ENCODE measurements at regions not wholly inside any gene's neighbourhood (a gene's known extent, or its start where the extent isn't known, plus 50 kb on each side); places are given as distances from the start of the nearest gene placed in this dataset.

GRCh38 chr20:39142407-39143096 is 180.4 kb downstream of the DHX35 start:
- Histone ChIP-seq H3K36me3 (ENCODE audit: control insufficient read depth, insufficient read depth, low read length) (no peaks in the 10 kb centered on the region), H3K4me3 (ENCODE audit: low read length) (no peak overlapping the region), H3K9me3 (replicated peaks; ENCODE audit: control insufficient read depth, low read depth, low read length) (no peaks in the 10 kb centered on the region), H3K27ac (ENCODE audit: low read length) (no peak overlapping the region), H3K27me3 (ENCODE audit: control insufficient read depth, insufficient read depth, low read length) (peaks cover 2% of the 10 kb centered on the region), H3K4me1 (ENCODE audit: control insufficient read depth, insufficient read depth, low read length) (no peaks in the 10 kb centered on the region)
- WGBS (ENCODE audit: insufficient coverage) = 60% methylated on average over 1 of the region's 13 CpGs
- DNase-seq = no peak

- H3K36me3 ChIP-seq (ENCODE audit: control insufficient read depth, insufficient read depth, low read length) = no peaks in the 10 kb centered on the region
- H3K9me3 ChIP-seq (replicated peaks; ENCODE audit: control insufficient read depth, low read depth, low read length) = no peaks in the 10 kb centered on the region
- H3K27ac ChIP-seq (ENCODE audit: low read length) = no peak overlapping the region
- no peaks in the 10 kb centered on the region for H3K4me1 ChIP-seq (ENCODE audit: control insufficient read depth, insufficient read depth, low read length)
- no peak overlapping the region for H3K4me3 ChIP-seq (ENCODE audit: low read length)
- peaks cover 2% of the 10 kb centered on the region for H3K27me3 ChIP-seq (ENCODE audit: control insufficient read depth, insufficient read depth, low read length)
- DNase-seq = no peak
These were observed 175.2 kb downstream of the DHX35 start for GRCh38 chr20:39137299-39137698.

GRCh38 chr20:39136798-39137197 is 174.7 kb downstream of the DHX35 start:
- no peaks in the 10 kb centered on the region for H3K9me3 ChIP-seq (replicated peaks; ENCODE audit: control insufficient read depth, low read depth, low read length)
- peaks cover 2% of the 10 kb centered on the region for H3K27me3 ChIP-seq (ENCODE audit: control insufficient read depth, insufficient read depth, low read length)
- H3K4me1 ChIP-seq (ENCODE audit: control insufficient read depth, insufficient read depth, low read length) = no peaks in the 10 kb centered on the region
- peak; percentile 14 for DNase-seq
- no peak overlapping the region for H3K27ac ChIP-seq (ENCODE audit: low read length)
- H3K36me3 ChIP-seq (ENCODE audit: control insufficient read depth, insufficient read depth, low read length) = no peaks in the 10 kb centered on the region
- 50% methylated on average over 1 of the region's 6 CpGs for WGBS (ENCODE audit: insufficient coverage)
- H3K4me3 ChIP-seq (ENCODE audit: low read length) = no peak overlapping the region

DNA sequence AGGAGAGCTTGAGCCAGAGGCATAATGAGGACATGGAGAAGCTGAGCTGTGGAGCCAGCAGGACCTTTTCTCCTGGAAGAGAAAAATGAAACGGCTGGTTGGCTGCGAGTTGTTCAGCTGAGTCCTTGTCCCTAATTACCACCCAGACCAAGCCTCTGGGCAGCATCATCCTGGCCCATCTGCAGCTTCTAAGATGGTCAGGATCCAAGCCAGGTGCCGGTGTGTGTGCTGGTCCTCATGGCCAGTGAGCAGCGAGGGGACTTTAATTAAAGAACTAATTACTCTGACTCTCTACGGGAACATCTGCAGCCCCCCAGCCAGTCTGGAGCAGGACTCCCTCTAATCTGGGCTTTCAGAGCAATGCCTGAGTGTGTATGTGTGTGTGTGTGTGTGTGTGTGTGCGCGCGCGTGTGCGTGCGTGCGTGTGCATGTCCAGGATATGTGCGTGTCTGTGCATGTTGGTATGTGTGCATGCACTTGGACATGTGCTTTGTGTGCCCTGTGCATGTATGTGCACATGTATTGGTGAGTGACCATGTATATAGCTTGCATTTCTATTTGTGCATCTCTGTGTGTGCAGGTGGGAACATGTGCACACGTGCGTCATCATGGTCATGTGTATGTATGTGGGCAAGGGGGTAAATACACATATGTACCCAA is 173.9 kb downstream of the DHX35 start:
- H3K9me3 ChIP-seq (replicated peaks; ENCODE audit: control insufficient read depth, low read depth, low read length) = no peaks in the 10 kb centered on the region
- 90% methylated on average over 8 of the region's 15 CpGs for WGBS (ENCODE audit: insufficient coverage)
- H3K4me1 ChIP-seq (ENCODE audit: control insufficient read depth, insufficient read depth, low read length) = no peaks in the 10 kb centered on the region
- H3K36me3 ChIP-seq (ENCODE audit: control insufficient read depth, insufficient read depth, low read length) = no peaks in the 10 kb centered on the region
- no peak overlapping the region for H3K4me3 ChIP-seq (ENCODE audit: low read length)
- peaks cover 2% of the 10 kb centered on the region for H3K27me3 ChIP-seq (ENCODE audit: control insufficient read depth, insufficient read depth, low read length)
- H3K27ac ChIP-seq (ENCODE audit: low read length) = no peak overlapping the region
- no peak for DNase-seq

DNA sequence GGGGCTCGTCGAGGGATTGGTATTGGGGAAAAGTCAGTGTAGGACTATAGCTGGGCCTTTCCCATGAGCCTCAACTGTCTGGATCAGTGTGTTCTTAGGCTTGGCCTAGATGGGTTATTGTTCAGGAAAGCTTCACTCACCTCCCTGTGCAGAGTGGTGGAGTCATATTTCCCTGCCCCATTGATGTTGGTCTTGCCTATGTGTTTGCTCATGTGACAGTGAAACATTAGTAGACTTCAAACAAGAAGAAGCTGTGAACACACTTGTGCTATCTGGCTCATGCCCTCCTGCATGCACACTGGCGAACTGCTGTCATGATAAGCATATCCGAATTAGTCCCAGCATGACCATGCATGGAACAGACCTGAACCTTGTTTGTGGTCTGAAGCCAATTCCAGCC is 171.1 kb downstream of the DHX35 start:
- Histone ChIP-seq H3K4me3 (ENCODE audit: low read length) (no peak overlapping the region), H3K9me3 (replicated peaks; ENCODE audit: control insufficient read depth, low read depth, low read length) (no peaks in the 10 kb centered on the region), H3K4me1 (ENCODE audit: control insufficient read depth, insufficient read depth, low read length) (no peaks in the 10 kb centered on the region), H3K27ac (ENCODE audit: low read length) (no peak overlapping the region), H3K27me3 (ENCODE audit: control insufficient read depth, insufficient read depth, low read length) (peaks cover 2% of the 10 kb centered on the region), H3K36me3 (ENCODE audit: control insufficient read depth, insufficient read depth, low read length) (no peaks in the 10 kb centered on the region)
- 86% methylated on average over 4 of the region's 4 CpGs for WGBS (ENCODE audit: insufficient coverage)
- DNase-seq = no peak

DNA sequence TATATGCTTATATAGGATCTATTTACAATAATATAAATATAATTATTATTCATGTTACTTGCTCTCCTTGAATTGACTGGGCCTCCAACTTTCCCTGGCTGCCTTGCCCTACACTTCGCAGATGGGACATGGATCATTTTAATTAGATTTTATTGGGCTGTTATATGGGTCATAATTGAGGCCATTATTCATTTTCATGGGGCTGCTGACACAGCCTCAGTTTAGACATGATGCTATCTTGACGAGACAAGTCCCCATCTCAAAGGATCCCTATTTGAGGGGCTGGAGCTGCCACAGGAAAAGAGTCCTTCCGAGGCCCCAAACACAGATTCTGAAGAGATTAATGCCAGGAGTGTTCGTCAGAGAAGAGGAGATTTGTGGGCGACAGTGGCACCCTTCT is 170.4 kb downstream of the DHX35 start:
- Histone ChIP-seq H3K4me1 (ENCODE audit: control insufficient read depth, insufficient read depth, low read length) (no peaks in the 10 kb centered on the region), H3K9me3 (replicated peaks; ENCODE audit: control insufficient read depth, low read depth, low read length) (no peaks in the 10 kb centered on the region)
- 71% methylated on average over 2 of the region's 5 CpGs for WGBS (ENCODE audit: insufficient coverage)

DNA sequence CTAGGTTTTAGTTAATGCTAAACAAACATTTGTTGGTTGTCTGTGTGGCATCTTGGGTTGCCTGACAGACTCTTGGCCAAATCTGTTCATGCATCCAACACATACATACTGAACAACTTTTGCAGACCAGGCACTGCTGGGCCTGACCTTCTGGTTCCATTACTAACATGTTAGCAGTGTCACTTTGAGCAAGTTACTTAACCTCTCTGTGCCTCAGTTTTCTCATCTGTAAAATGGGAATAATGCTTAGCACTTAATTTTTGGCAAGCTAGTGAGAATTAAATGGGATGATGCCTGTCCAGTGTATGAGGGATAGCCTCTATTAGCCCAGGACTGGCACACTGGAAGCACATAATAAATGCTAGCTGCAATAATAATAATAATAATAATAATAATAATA is 169.9 kb downstream of the DHX35 start:
- no peaks in the 10 kb centered on the region for H3K36me3 ChIP-seq (ENCODE audit: control insufficient read depth, insufficient read depth, low read length)
- DNase-seq = no peak
- no peak overlapping the region for H3K4me3 ChIP-seq (ENCODE audit: low read length)
- H3K27me3 ChIP-seq (ENCODE audit: control insufficient read depth, insufficient read depth, low read length) = no peaks in the 10 kb centered on the region
- H3K4me1 ChIP-seq (ENCODE audit: control insufficient read depth, insufficient read depth, low read length) = no peaks in the 10 kb centered on the region
- no peaks in the 10 kb centered on the region for H3K9me3 ChIP-seq (replicated peaks; ENCODE audit: control insufficient read depth, low read depth, low read length)
- H3K27ac ChIP-seq (ENCODE audit: low read length) = no peak overlapping the region

More for the DNA sequence above, 170.4 kb downstream of the DHX35 start:
- Histone ChIP-seq H3K4me3 (ENCODE audit: low read length) (no peak overlapping the region), H3K36me3 (ENCODE audit: control insufficient read depth, insufficient read depth, low read length) (no peaks in the 10 kb centered on the region), H3K27me3 (ENCODE audit: control insufficient read depth, insufficient read depth, low read length) (peaks cover under 1% of the 10 kb centered on the region), H3K27ac (ENCODE audit: low read length) (no peak overlapping the region)
- DNase-seq = no peak

- Histone ChIP-seq H3K4me1 (ENCODE audit: control insufficient read depth, insufficient read depth, low read length) (no peaks in the 10 kb centered on the region), H3K9me3 (replicated peaks; ENCODE audit: control insufficient read depth, low read depth, low read length) (no peaks in the 10 kb centered on the region), H3K4me3 (ENCODE audit: low read length) (no peak overlapping the region), H3K27me3 (ENCODE audit: control insufficient read depth, insufficient read depth, low read length) (no peaks in the 10 kb centered on the region), H3K36me3 (ENCODE audit: control insufficient read depth, insufficient read depth, low read length) (no peaks in the 10 kb centered on the region), H3K27ac (ENCODE audit: low read length) (no peak overlapping the region)
- WGBS (ENCODE audit: insufficient coverage) = 78% methylated on average over 11 of the region's 12 CpGs
- DNase-seq = no peak
These were observed 168.5 kb downstream of the DHX35 start for GRCh38 chr20:39130627-39131026.

DNA sequence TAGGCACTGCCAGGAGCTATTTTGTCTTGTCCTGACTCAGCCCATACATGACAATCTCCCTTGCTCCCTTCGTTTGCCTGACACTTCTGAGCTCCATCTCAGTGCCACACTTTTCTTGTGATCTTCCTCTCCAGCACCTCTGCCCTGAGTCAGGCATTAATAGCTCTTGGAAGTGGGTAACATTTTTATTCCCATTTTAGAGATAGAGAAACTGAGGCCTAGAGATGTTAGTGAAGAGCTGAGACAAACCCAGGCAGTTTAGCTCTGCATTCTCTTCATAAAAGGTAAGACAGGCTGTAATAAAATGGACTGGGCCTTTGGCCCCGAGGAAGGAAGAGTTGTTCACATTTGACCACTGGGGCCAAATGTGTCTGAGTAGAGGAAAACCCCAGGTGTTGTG is 167.4 kb downstream of the DHX35 start:
- no CpG with 5 or more reads among the region's 2 CpGs for WGBS (ENCODE audit: insufficient coverage)
- DNase-seq = no peak
- H3K36me3 ChIP-seq (ENCODE audit: control insufficient read depth, insufficient read depth, low read length) = no peaks in the 10 kb centered on the region
- no peaks in the 10 kb centered on the region for H3K9me3 ChIP-seq (replicated peaks; ENCODE audit: control insufficient read depth, low read depth, low read length)
- peaks cover 2% of the 10 kb centered on the region for H3K27me3 ChIP-seq (ENCODE audit: control insufficient read depth, insufficient read depth, low read length)
- no peak overlapping the region for H3K4me3 ChIP-seq (ENCODE audit: low read length)
- no peak overlapping the region for H3K27ac ChIP-seq (ENCODE audit: low read length)
- no peaks in the 10 kb centered on the region for H3K4me1 ChIP-seq (ENCODE audit: control insufficient read depth, insufficient read depth, low read length)

- Histone ChIP-seq H3K4me3 (ENCODE audit: low read length) (no peak overlapping the region), H3K36me3 (ENCODE audit: control insufficient read depth, insufficient read depth, low read length) (no peaks in the 10 kb centered on the region), H3K9me3 (replicated peaks; ENCODE audit: control insufficient read depth, low read depth, low read length) (no peaks in the 10 kb centered on the region), H3K27me3 (ENCODE audit: control insufficient read depth, insufficient read depth, low read length) (peaks cover 11% of the 10 kb centered on the region), H3K27ac (ENCODE audit: low read length) (no peak overlapping the region), H3K4me1 (ENCODE audit: control insufficient read depth, insufficient read depth, low read length) (no peaks in the 10 kb centered on the region)
- no peak for DNase-seq
- 87% methylated on average over 4 of the region's 7 CpGs for WGBS (ENCODE audit: insufficient coverage)
These were observed 161.9 kb downstream of the DHX35 start for GRCh38 chr20:39124064-39124463.

DNA sequence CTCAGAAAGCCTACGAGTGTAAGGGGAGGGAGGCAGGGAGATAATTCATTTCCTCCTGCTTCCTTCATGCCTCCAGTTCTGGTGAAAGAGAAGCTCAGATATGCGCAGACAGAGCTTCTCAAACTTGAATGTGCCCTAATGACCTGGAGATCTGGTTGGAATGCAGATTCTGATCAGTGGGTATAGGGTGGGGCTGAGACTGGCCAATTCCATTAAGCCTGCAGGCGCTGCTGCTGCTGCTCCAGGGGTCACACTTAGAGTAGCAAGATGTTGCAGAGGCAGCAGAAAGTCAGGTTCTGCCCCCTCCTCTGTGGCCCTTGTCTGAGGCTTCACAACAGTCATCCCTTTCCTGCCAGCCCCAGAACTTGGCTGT is 161.0 kb downstream of the DHX35 start:
- 58% methylated on average over 2 of the region's 3 CpGs for WGBS (ENCODE audit: insufficient coverage)
- Histone ChIP-seq H3K9me3 (replicated peaks; ENCODE audit: control insufficient read depth, low read depth, low read length) (no peaks in the 10 kb centered on the region), H3K4me3 (ENCODE audit: low read length) (no peak overlapping the region), H3K36me3 (ENCODE audit: control insufficient read depth, insufficient read depth, low read length) (no peaks in the 10 kb centered on the region), H3K4me1 (ENCODE audit: control insufficient read depth, insufficient read depth, low read length) (no peaks in the 10 kb centered on the region), H3K27me3 (ENCODE audit: control insufficient read depth, insufficient read depth, low read length) (peaks cover 11% of the 10 kb centered on the region), H3K27ac (ENCODE audit: low read length) (no peak overlapping the region)
- DNase-seq = no peak
